AG09309 (cell line): ENCODE measurements at regions not wholly inside any gene's neighbourhood (a gene's known extent, or its start where the extent isn't known, plus 50 kb on each side); places are given as distances from the start of the nearest gene placed in this dataset.

ENCODE experiments used
- DNase-seq: peaks from one replicate; pipeline ENCODE4 v3.0.0-alpha.2; 2010; ENCODE audit warnings: low read depth
- H3K4me3 ChIP-seq: 2 replicates; pipeline ENCODE4 v1.5.1; 2011; ENCODE audit warnings: mild to moderate bottlenecking, low read depth, low read length, moderate library complexity; ENCODE audit not compliant: control insufficient read depth
- TF ChIP-seq, protein P1 (sequence below): IDR thresholded peaks from 2 replicates; pipeline ENCODE4 v1.5.1; 2011; ENCODE audit warnings: mild to moderate bottlenecking, low read depth, low read length, inconsistent platforms; ENCODE audit not compliant: insufficient read depth, control insufficient read depth; ENCODE audit errors: missing control alignments

GRCh38 chr11:131089727-131090245, 173.5 kb upstream of the SNX19 start:
- H3K4me3 ChIP-seq: no peak overlapping the region
- no peak for DNase-seq
- TF ChIP-seq, protein P1, sequence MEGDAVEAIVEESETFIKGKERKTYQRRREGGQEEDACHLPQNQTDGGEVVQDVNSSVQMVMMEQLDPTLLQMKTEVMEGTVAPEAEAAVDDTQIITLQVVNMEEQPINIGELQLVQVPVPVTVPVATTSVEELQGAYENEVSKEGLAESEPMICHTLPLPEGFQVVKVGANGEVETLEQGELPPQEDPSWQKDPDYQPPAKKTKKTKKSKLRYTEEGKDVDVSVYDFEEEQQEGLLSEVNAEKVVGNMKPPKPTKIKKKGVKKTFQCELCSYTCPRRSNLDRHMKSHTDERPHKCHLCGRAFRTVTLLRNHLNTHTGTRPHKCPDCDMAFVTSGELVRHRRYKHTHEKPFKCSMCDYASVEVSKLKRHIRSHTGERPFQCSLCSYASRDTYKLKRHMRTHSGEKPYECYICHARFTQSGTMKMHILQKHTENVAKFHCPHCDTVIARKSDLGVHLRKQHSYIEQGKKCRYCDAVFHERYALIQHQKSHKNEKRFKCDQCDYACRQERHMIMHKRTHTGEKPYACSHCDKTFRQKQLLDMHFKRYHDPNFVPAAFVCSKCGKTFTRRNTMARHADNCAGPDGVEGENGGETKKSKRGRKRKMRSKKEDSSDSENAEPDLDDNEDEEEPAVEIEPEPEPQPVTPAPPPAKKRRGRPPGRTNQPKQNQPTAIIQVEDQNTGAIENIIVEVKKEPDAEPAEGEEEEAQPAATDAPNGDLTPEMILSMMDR: no peak

DNA sequence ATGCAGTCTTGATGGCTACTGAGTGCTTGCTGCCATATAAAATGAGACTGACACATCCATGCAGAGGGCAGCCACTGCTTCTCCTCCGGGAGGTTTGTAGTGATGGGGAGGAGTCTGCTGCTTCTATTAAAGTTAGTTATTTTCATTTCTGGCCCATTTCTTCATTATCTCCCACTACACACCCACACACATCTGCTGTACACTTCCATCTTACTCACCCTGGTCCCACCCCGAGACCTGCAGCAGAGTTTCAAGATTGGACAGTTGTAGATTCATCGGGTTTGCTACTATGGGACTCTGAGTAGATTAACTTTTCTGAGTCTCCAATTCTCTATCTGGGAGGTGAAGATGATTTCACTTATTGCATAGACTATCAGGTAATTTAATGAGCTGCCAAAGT, 176.2 kb upstream of the SNX19 start:
- no peak for DNase-seq
- TF ChIP-seq, protein P1: no peak
- H3K4me3 ChIP-seq: no peak overlapping the region

DNA sequence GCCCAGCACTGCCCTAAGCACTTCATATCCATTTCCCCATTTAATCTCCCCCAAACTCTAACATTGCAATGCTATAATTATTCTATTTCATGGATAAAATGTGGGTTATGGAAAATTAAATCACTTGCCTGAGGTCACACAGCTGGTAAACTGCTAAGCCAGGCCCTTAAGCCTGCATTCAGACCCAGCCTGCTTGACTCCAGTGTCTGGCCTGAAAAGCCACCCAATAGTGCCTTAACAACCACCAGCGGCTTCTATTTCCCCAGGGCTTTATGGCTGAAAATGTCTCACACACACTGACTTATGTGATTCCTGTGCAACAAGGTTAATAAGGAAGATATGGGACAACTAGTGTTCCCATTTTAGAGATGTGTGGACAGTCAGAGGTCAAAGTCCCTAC, 178.5 kb upstream of the SNX19 start:
- H3K4me3 ChIP-seq: no peak overlapping the region
- no peak for DNase-seq
- TF ChIP-seq, protein P1: no peak

DNA sequence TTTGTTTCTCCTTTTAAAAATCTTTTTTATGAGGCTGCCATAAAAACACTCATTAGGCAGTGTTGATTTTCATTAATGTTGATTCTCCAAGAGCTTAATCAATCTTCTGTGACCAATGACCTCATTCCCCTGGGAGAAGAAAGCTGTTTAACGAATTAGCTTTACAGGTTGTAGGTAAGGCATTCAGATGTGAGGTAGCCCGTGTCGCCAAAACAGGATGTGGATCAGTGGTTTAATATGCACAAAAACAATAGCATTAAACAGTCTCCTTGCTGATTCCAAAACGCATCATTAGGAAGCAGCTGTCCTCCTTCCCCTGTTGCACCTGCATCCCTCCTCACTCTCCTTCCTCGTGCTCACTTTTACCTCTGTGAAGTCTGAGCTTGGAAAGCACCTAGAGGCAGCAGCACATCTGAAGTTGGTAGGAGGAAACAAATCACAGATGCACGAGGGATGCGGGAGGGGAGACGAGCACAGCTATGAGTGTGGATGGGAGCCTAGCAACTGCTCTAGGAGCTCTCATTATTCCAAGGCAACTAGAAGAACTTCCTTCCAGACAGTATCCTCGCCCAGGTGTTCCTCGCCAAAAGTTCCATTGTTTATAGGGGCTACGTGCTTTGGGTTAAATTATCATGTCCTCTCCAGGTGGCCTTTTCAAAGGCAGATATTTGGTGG, 179.4 kb upstream of the SNX19 start:
- TF ChIP-seq, protein P1: no peak
- DNase-seq: no peak
- H3K4me3 ChIP-seq: no peak overlapping the region

DNA sequence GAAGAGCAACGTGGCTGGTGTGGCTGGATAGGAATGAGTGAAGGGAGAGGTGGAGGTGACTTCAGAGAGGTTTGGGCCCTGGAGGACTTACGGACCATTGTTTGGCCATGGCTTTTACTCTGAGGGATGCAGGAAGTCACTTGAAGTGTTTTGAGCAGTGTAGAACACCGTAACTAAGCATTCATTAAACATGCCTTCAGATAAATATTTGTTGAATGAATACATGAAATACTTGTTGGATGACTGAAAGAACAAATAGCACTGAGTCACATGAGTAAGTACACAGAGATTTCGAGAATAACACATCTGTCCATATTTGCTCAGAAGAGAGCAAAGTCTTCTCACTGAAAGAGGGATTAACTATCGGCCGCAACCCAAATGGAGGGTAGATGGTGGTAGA, 182.7 kb upstream of the SNX19 start:
- DNase-seq: no peak
- TF ChIP-seq, protein P1: no peak

DNA sequence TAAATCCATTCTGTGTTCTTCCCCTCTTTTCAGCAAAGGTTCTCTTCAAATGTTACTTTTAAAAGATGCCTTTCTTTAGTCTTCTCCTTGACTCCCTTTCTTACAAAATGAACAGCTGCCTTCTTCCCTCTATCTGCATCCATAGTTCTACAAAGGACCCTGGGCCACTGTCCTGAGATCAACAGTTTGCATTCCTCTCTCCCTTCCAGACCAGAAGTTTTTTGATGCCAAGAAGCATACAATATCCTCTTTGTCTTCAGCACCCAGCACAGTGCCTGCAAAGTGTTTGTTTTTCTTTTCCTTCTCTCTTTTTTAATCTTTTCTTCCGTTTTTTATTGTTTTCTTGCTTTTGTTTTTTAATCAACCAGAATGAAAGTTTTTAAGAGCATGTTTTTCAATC, 183.5 kb upstream of the SNX19 start:
- H3K4me3 ChIP-seq: no peak overlapping the region
- DNase-seq: no peak
- TF ChIP-seq, protein P1: no peak

More for the DNA sequence above, 182.7 kb upstream of the SNX19 start:
- no peak overlapping the region for H3K4me3 ChIP-seq
